ENCODE measurements at regions not wholly inside any gene's neighbourhood (a gene's known extent, or its start where the extent isn't known, plus 50 kb on each side); places are given as distances from the start of the nearest gene placed in this dataset.

- no peak for DNase-seq (ENCODE audit: low spot score)
These were observed 241.3 kb upstream of the UBE2E3 start for GRCh38 chr2:180739070-180739469.

GRCh38 chr2:180735799-180736198 is 244.6 kb upstream of the UBE2E3 start:
- DNase-seq (ENCODE audit: low spot score): no peak

GRCh38 chr2:180734382-180734781 is 246.0 kb upstream of the UBE2E3 start:
- DNase-seq (ENCODE audit: low spot score): no peak

GRCh38 chr2:180733330-180733729 is 247.1 kb upstream of the UBE2E3 start:
- DNase-seq (ENCODE audit: low spot score): no peak

- no peak for DNase-seq (ENCODE audit: low spot score)
These were observed 248.1 kb upstream of the UBE2E3 start for GRCh38 chr2:180732337-180732736.

GRCh38 chr2:180730976-180731375 is 249.4 kb upstream of the UBE2E3 start:
- DNase-seq (ENCODE audit: low spot score): no peak

- DNase-seq (ENCODE audit: low spot score): no peak
These were observed 251.4 kb upstream of the UBE2E3 start for GRCh38 chr2:180728928-180729559.

GRCh38 chr2:180723712-180724111 is 256.7 kb upstream of the UBE2E3 start:
- no peak for DNase-seq (ENCODE audit: low spot score)

- no peak for DNase-seq (ENCODE audit: low spot score)
These were observed 257.7 kb upstream of the UBE2E3 start for GRCh38 chr2:180722551-180723239.

- no peak for DNase-seq (ENCODE audit: low spot score)
These were observed 259.6 kb upstream of the UBE2E3 start for GRCh38 chr2:180720829-180721228.

- no peak for DNase-seq (ENCODE audit: low spot score)
These were observed 262.8 kb upstream of the UBE2E3 start for GRCh38 chr2:180717588-180717987.

GRCh38 chr2:180716186-180717180 is 263.9 kb upstream of the UBE2E3 start:
- DNase-seq (ENCODE audit: low spot score): no peak

GRCh38 chr2:180715044-180715443 is 265.4 kb upstream of the UBE2E3 start:
- peak; percentile 15 for DNase-seq (ENCODE audit: low spot score)

- DNase-seq (ENCODE audit: low spot score): no peak
These were observed 270.8 kb upstream of the UBE2E3 start for GRCh38 chr2:180709392-180710145.

- peak; percentile 74 for DNase-seq (ENCODE audit: low spot score)
These were observed 272.6 kb upstream of the UBE2E3 start for GRCh38 chr2:180707884-180708205.

- DNase-seq (ENCODE audit: low spot score): no peak
These were observed 273.1 kb upstream of the UBE2E3 start for GRCh38 chr2:180707175-180707883.

GRCh38 chr2:180706694-180707093 is 273.7 kb upstream of the UBE2E3 start:
- no peak for DNase-seq (ENCODE audit: low spot score)

- no peak for DNase-seq (ENCODE audit: low spot score)
These were observed 274.9 kb upstream of the UBE2E3 start for GRCh38 chr2:180705551-180705950.

GRCh38 chr2:180705122-180705521 is 275.3 kb upstream of the UBE2E3 start:
- no peak for DNase-seq (ENCODE audit: low spot score)

GRCh38 chr2:180699657-180700361 is 280.6 kb upstream of the UBE2E3 start:
- no peak for DNase-seq (ENCODE audit: low spot score)

Measured in HT-29 (cell line).